H1 (cell line): ENCODE measurements at regions not wholly inside any gene's neighbourhood (a gene's known extent, or its start where the extent isn't known, plus 50 kb on each side); places are given as distances from the start of the nearest gene placed in this dataset.

Experiments
- CTCF ChIA-PET: fragments of 300-600 bp; sonication (Branson Sonifier 250); formaldehyde crosslinking; loops from one replicate; lab custom pipeline; 2021; ENCODE audit not compliant: partially characterized antibody; lab: Charles Lee
- POLR2A ChIA-PET: fragments of 300-600 bp; sonication (Branson Sonifier 250); formaldehyde crosslinking; loops from one replicate; lab custom pipeline; 2021; ENCODE audit warnings: inconsistent platforms; ENCODE audit not compliant: partially characterized antibody; lab: Charles Lee
- DNase-seq, 2 experiments: peaks; one replicate each; pipeline versions ENCODE4 v3.0.0 to v3.0.0-alpha.2; 2010 to 2022; ENCODE audit warnings: low spot score in 2 of 2, low read depth in 1 of 2, mixed read lengths in 1 of 2
- FAIRE-seq: peaks from 2 replicates; lab custom pipeline; 2011; peaks lifted over from hg19 to GRCh38; lab: Jason Lieb, UNC
- H2AFZ ChIP-seq: 2 replicates; pipeline ENCODE4 v1.8.1; 2012; ENCODE audit warnings: low read length, inconsistent platforms
- H2AK5ac ChIP-seq: 2 replicates; pipeline ENCODE4 v1.6.1; 2013; ENCODE audit warnings: low read depth, low read length
- H2BK120ac ChIP-seq: replicated peaks from 2 replicates; pipeline ENCODE3; 2013; ENCODE audit warnings: low read depth, low read length, inconsistent platforms
- H2BK12ac ChIP-seq: 2 replicates; pipeline ENCODE4 v1.6.1; 2013; ENCODE audit warnings: low read depth, low read length
- H2BK15ac ChIP-seq: 2 replicates; pipeline ENCODE4 v1.6.1; 2013; ENCODE audit warnings: low read length
- H2BK20ac ChIP-seq: 2 replicates; pipeline ENCODE4 v1.6.1; 2013; ENCODE audit warnings: low read length
- H2BK5ac ChIP-seq: 2 replicates; pipeline ENCODE4 v1.6.1; 2013; ENCODE audit warnings: low read depth, low read length
- H3K14ac ChIP-seq: 2 replicates; pipeline ENCODE4 v1.6.1; 2013; ENCODE audit warnings: inconsistent platforms; ENCODE audit not compliant: insufficient read length
- H3K18ac ChIP-seq: 2 replicates; pipeline ENCODE4 v1.6.1; 2013; ENCODE audit warnings: low read length; ENCODE audit errors: extremely low read depth
- H3K23ac ChIP-seq: 2 replicates; pipeline ENCODE4 v1.6.1; 2013; ENCODE audit warnings: inconsistent platforms; ENCODE audit not compliant: insufficient read length
- H3K23me2 ChIP-seq: 2 replicates; pipeline ENCODE4 v1.6.1; 2013; ENCODE audit warnings: low read depth, low read length
- H3K27ac ChIP-seq: 2 replicates; pipeline ENCODE4 v1.6.1; 2011; ENCODE audit warnings: low read depth, low read length, inconsistent platforms
- H3K27me3 ChIP-seq, 4 experiments: replicated peaks in 1 of 4; 1 replicate in 1 of 4; 2 replicates in 3 of 4; pipeline versions ENCODE4 v1.6.1 to v1.8.1; 2011 to 2013; ENCODE audit warnings: low read length in 3 of 4, mild to moderate bottlenecking in 3 of 4, inconsistent platforms in 2 of 4, mixed read lengths in 2 of 4, moderate library complexity in 1 of 4; ENCODE audit not compliant: control insufficient read depth in 3 of 4, insufficient read depth in 3 of 4; ENCODE audit errors: extremely low read depth in 1 of 4
- H3K36me3 ChIP-seq, 4 experiments: 2 replicates each; pipeline versions ENCODE4 v1.6.1 to v1.8.1; 2011 to 2013; ENCODE audit warnings: mild to moderate bottlenecking in 4 of 4, low read length in 3 of 4, moderate library complexity in 2 of 4, control low read depth in 1 of 4, inconsistent platforms in 1 of 4; ENCODE audit not compliant: insufficient read depth in 4 of 4, control insufficient read depth in 2 of 4
- H3K4ac ChIP-seq: replicated peaks from 2 replicates; pipeline ENCODE3; 2013; ENCODE audit warnings: low read length, low read depth, mixed read lengths, inconsistent platforms; ENCODE audit not compliant: insufficient read length
- H3K4me1 ChIP-seq, 4 experiments: replicated peaks in 1 of 4; 1 replicate in 1 of 4; 2 replicates in 3 of 4; pipeline versions ENCODE4 v1.6.1 to v1.8.1; 2011 to 2013; ENCODE audit warnings: low read length in 3 of 4, inconsistent platforms in 2 of 4, mixed read lengths in 1 of 4; ENCODE audit not compliant: insufficient read depth in 4 of 4, control insufficient read depth in 3 of 4
- H3K4me2 ChIP-seq, 2 experiments: 2 replicates each; pipeline versions ENCODE4 v1.6.1 to v1.8.1; 2011 to 2013; ENCODE audit warnings: low read depth in 2 of 2, low read length in 2 of 2, control low read depth in 1 of 2, inconsistent platforms in 1 of 2, mild to moderate bottlenecking in 1 of 2; ENCODE audit not compliant: insufficient read depth in 1 of 2
- H3K4me3 ChIP-seq, 4 experiments: fragments of 200-600, 300-600 bp in 1 of 4; sonication (generic), shearing (Covaris generic), sonication (Bioruptor Twin) in 1 of 4; 2 replicates each; pipeline versions ENCODE4 v1.5.1 to v1.8.1; 2011 to 2016; ENCODE audit warnings: low read length in 4 of 4, low read depth in 3 of 4, control low read depth in 2 of 4, inconsistent platforms in 2 of 4, mild to moderate bottlenecking in 2 of 4, mixed read lengths in 1 of 4, moderate library complexity in 1 of 4; ENCODE audit not compliant: insufficient read depth in 2 of 4; ENCODE audit errors: extremely low read depth in 1 of 4
- H3K56ac ChIP-seq: replicated peaks from 2 replicates; pipeline ENCODE3; 2013; ENCODE audit warnings: low read depth, mild to moderate bottlenecking, mixed read lengths, low read length, inconsistent platforms; ENCODE audit not compliant: insufficient read length
- H3K79me1 ChIP-seq: 2 replicates; pipeline ENCODE4 v1.6.1; 2013; ENCODE audit warnings: low read depth, low read length, control low read depth
- H3K79me2 ChIP-seq, 2 experiments: 2 replicates each; pipeline versions ENCODE4 v1.6.1 to v1.8.1; 2012 to 2013; ENCODE audit warnings: low read length in 2 of 2, mild to moderate bottlenecking in 2 of 2, inconsistent platforms in 1 of 2; ENCODE audit not compliant: insufficient read depth in 2 of 2, control insufficient read depth in 1 of 2
- H3K9ac ChIP-seq, 4 experiments: replicated peaks in 1 of 4; 1 replicate in 1 of 4; 2 replicates in 3 of 4; pipeline versions ENCODE4 v1.6.1 to v1.8.1; 2011 to 2013; ENCODE audit warnings: low read depth in 3 of 4, low read length in 3 of 4, control low read depth in 2 of 4, mild to moderate bottlenecking in 2 of 4, moderate library complexity in 2 of 4, inconsistent platforms in 1 of 4; ENCODE audit errors: extremely low read depth in 1 of 4
- H3K9me3 ChIP-seq, 2 experiments: 2 replicates each; pipeline versions ENCODE4 v1.6.1 to v1.8.1; 2012 to 2013; ENCODE audit warnings: mild to moderate bottlenecking in 2 of 2, moderate library complexity in 2 of 2, control low read depth in 1 of 2, inconsistent platforms in 1 of 2, low read depth in 1 of 2, low read length in 1 of 2, mixed read lengths in 1 of 2; ENCODE audit not compliant: insufficient read depth in 2 of 2
- H4K20me1 ChIP-seq, 2 experiments: replicated peaks in 1 of 2; 2 replicates each; pipeline versions ENCODE3 to v1.8.1; 2011 to 2013; ENCODE audit warnings: inconsistent platforms in 2 of 2, low read length in 2 of 2, mild to moderate bottlenecking in 1 of 2; ENCODE audit not compliant: insufficient read depth in 2 of 2, control insufficient read depth in 1 of 2
- H4K5ac ChIP-seq: 2 replicates; pipeline ENCODE4 v1.6.1; 2013; ENCODE audit warnings: low read length, low read depth, mixed read lengths, inconsistent platforms; ENCODE audit not compliant: insufficient read length
- H4K8ac ChIP-seq: 2 replicates; pipeline ENCODE4 v1.8.0; 2013; ENCODE audit warnings: mild to moderate bottlenecking, moderate library complexity, low read length, inconsistent platforms; ENCODE audit not compliant: insufficient read depth; ENCODE audit errors: extremely low read depth
- H4K91ac ChIP-seq: replicated peaks from 2 replicates; pipeline ENCODE3; 2013; ENCODE audit warnings: low read length, mixed read lengths, inconsistent platforms; ENCODE audit not compliant: insufficient read length
- ASH2L ChIP-seq: fragments of 200-600, 300-600 bp; sonication (generic); IDR thresholded peaks from one replicate; pipeline ENCODE4 v1.7.1; 2017; ENCODE audit warnings: low read length
- BACH1 ChIP-seq: IDR thresholded peaks from 2 replicates; pipeline ENCODE4 v1.6.1; 2012; ENCODE audit warnings: low read length, improper control_type of control experiment
- CHD1 ChIP-seq: IDR thresholded peaks from 2 replicates; pipeline ENCODE4 v1.6.1; 2012; ENCODE audit warnings: low read depth, low read length, improper control_type of control experiment
- CREB1 ChIP-seq: IDR thresholded peaks from 2 replicates; pipeline ENCODE4 v1.6.1; 2012; ENCODE audit warnings: inconsistent platforms
- EP300 ChIP-seq, 2 experiments: IDR thresholded peaks; 1 replicate in 1 of 2; 2 replicates in 1 of 2; pipeline ENCODE4 v1.6.1; 2011 to 2012; ENCODE audit warnings: low read depth in 2 of 2, low read length in 2 of 2, mild to moderate bottlenecking in 2 of 2, borderline replicate concordance in 1 of 2, inconsistent platforms in 1 of 2, moderate library complexity in 1 of 2
- POLR2A ChIP-seq, 2 experiments: IDR thresholded peaks; 1 replicate in 1 of 2; 2 replicates in 1 of 2; pipeline ENCODE4 v1.6.1; 2011; ENCODE audit warnings: low read depth in 2 of 2, low read length in 2 of 2, mild to moderate bottlenecking in 2 of 2; ENCODE audit errors: control extremely low read depth in 1 of 2
- RXRA ChIP-seq: IDR thresholded peaks from 2 replicates; pipeline ENCODE4 v1.6.1; 2011; ENCODE audit warnings: low read depth, mild to moderate bottlenecking, low read length, moderate library complexity; ENCODE audit not compliant: insufficient read depth
- SUZ12 ChIP-seq: fragments of 200-600 bp; sonication (generic); IDR thresholded peaks from 2 replicates; pipeline ENCODE4 v1.6.1; 2012; ENCODE audit warnings: mild to moderate bottlenecking, inconsistent platforms, low read length, moderate library complexity, mixed read lengths
- TAF7 ChIP-seq: optimal IDR thresholded peaks from 2 replicates; pipeline ENCODE3; 2011; ENCODE audit warnings: low read depth, mild to moderate bottlenecking, inconsistent platforms, low read length, moderate library complexity, borderline replicate concordance
- ZNF274 ChIP-seq: IDR thresholded peaks from 2 replicates; pipeline ENCODE4 v1.7.0; 2012; ENCODE audit warnings: low read length, borderline replicate concordance; ENCODE audit errors: extremely low read depth
- WGBS, 2 experiments: shearing (Covaris generic) in 1 of 2; methylation state at CpG; one replicate each; pipeline versions ENCODE4 v1.1.6 to v1.1.7; 2013 to 2015; ENCODE audit warnings: low lambda C conversion rate in 2 of 2, mixed read lengths in 2 of 2, inconsistent platforms in 1 of 2, low coverage in 1 of 2, missing lambda C conversion rate in 1 of 2; ENCODE audit not compliant: insufficient replicate concordance in 2 of 2, insufficient coverage in 1 of 2, insufficient read length in 1 of 2; ENCODE audit errors: extremely low coverage in 1 of 2, missing lambda C conversion rate in 1 of 2; 5-methylcytosine and 5-hydroxymethylcytosine counted together
- TF ChIP-seq, protein P1 (sequence below): IDR thresholded peaks from 2 replicates; pipeline ENCODE4 v1.6.1; 2011; ENCODE audit warnings: low read length, improper control_type of control experiment

DNA sequence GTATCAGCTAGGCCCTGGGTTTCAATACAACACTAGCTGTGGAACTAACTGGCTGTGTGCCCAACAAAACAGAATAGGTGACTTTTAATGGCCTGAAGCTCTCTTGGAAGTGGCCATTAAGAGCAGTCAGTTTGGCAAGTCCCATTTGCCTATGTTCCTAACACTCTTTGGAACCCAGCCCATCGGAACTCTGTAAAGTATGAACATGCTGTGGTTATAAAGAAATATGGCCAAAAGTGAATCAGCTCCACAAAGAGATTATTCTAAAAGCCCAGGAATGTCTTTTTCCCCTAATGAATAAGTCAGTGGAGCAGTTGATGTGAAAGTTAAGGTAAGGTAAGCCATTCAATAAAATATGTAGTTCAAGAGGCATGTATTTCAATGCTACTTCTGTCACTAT, 223.7 kb upstream of the ADAMTS5 start:
- Histone ChIP-seq H3K4me1 (no peaks in the 10 kb centered on the region), H4K20me1 (no peaks in the 10 kb centered on the region), H3K23me2 (no peaks in the 10 kb centered on the region), H3K14ac (no peak overlapping the region), H4K91ac (no peak overlapping the region), H4K8ac (no peak overlapping the region), H2BK120ac (no peak overlapping the region), H3K79me1 (no peaks in the 10 kb centered on the region), H3K79me2 (no peaks in the 10 kb centered on the region), H2AK5ac (no peak overlapping the region), H2BK20ac (no peak overlapping the region), H3K9ac (no peak overlapping the region), H2BK5ac (no peak overlapping the region), H3K4me3 (no peak overlapping the region), H3K36me3 (no peaks in the 10 kb centered on the region), H3K18ac (no peak overlapping the region), H2BK15ac (no peak overlapping the region), H3K23ac (no peak overlapping the region), H4K5ac (no peak overlapping the region), H3K4ac (no peak overlapping the region), H3K9me3 (no peaks in the 10 kb centered on the region), H3K27ac (no peak overlapping the region), H2AFZ (no peak overlapping the region), H3K4me2 (no peak overlapping the region), H3K56ac (no peak overlapping the region), H3K27me3 (no peaks in the 10 kb centered on the region), H2BK12ac (no peak overlapping the region)
- POLR2A ChIA-PET, result no interaction called here
- FAIRE-seq (no peak), DNase-seq (no peak)
- TF ChIP-seq EP300 (IDR thresholded peaks at IDR 0.05; ENCODE audit: borderline replicate concordance in 1 of 2, low read depth in 2 of 2, low read length in 2 of 2) (no peak), CREB1 (no peak), TAF7 (no peak), SUZ12 (no peak), RXRA (no peak), ZNF274 (no peak), BACH1 (no peak), CHD1 (no peak), POLR2A (IDR thresholded peaks at IDR 0.05; ENCODE audit: control extremely low read depth in 1 of 2, low read depth in 2 of 2, low read length in 2 of 2) (no peak), ASH2L (no peak)
- TF ChIP-seq, protein P1, sequence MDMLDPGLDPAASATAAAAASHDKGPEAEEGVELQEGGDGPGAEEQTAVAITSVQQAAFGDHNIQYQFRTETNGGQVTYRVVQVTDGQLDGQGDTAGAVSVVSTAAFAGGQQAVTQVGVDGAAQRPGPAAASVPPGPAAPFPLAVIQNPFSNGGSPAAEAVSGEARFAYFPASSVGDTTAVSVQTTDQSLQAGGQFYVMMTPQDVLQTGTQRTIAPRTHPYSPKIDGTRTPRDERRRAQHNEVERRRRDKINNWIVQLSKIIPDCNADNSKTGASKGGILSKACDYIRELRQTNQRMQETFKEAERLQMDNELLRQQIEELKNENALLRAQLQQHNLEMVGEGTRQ, result no peak
- CTCF ChIA-PET, result interaction anchor here (0.5 kb wide), 1 partner anchor 48 kb away, joined by 3 read pairs; no protein-coding TSS in a partner anchor
- WGBS, 2 experiments, result 94% methylated on average over 1 of the region's 1 CpG; no CpG with 5 or more reads in 1 of the 2 experiments
